GM12872 (cell line): ENCODE measurements at regions not wholly inside any gene's neighbourhood (a gene's known extent, or its start where the extent isn't known, plus 50 kb on each side); places are given as distances from the start of the nearest gene placed in this dataset.

Source experiments
- TF ChIP-seq, protein P1 (sequence below): IDR thresholded peaks from 3 replicates; pipeline ENCODE4 v1.5.1; 2011; ENCODE audit warnings: low read depth, mild to moderate bottlenecking, low read length, moderate library complexity; ENCODE audit not compliant: insufficient read depth

DNA sequence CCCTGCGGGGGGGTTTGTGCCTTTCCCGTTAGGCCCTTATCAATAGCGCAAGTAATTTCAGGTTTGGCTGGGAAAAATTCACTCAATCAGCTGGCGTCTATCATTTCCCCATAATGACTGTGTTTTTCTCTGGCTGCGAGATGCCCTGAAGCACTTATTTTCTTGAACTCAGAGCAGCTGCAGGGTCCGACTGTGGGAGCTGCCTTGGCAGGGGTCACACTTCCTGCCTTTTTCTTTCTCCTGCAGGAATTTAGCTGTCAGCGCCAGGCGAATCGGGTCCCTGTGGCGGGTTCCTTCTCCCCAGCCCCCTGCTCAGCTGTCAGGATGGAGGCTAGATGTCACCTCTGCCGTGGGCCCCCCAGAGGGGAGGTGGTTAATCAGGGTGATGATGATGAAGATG, 81.3 kb upstream of the HPCAL1 start:
- TF ChIP-seq, protein P1, sequence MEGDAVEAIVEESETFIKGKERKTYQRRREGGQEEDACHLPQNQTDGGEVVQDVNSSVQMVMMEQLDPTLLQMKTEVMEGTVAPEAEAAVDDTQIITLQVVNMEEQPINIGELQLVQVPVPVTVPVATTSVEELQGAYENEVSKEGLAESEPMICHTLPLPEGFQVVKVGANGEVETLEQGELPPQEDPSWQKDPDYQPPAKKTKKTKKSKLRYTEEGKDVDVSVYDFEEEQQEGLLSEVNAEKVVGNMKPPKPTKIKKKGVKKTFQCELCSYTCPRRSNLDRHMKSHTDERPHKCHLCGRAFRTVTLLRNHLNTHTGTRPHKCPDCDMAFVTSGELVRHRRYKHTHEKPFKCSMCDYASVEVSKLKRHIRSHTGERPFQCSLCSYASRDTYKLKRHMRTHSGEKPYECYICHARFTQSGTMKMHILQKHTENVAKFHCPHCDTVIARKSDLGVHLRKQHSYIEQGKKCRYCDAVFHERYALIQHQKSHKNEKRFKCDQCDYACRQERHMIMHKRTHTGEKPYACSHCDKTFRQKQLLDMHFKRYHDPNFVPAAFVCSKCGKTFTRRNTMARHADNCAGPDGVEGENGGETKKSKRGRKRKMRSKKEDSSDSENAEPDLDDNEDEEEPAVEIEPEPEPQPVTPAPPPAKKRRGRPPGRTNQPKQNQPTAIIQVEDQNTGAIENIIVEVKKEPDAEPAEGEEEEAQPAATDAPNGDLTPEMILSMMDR: no peak

DNA sequence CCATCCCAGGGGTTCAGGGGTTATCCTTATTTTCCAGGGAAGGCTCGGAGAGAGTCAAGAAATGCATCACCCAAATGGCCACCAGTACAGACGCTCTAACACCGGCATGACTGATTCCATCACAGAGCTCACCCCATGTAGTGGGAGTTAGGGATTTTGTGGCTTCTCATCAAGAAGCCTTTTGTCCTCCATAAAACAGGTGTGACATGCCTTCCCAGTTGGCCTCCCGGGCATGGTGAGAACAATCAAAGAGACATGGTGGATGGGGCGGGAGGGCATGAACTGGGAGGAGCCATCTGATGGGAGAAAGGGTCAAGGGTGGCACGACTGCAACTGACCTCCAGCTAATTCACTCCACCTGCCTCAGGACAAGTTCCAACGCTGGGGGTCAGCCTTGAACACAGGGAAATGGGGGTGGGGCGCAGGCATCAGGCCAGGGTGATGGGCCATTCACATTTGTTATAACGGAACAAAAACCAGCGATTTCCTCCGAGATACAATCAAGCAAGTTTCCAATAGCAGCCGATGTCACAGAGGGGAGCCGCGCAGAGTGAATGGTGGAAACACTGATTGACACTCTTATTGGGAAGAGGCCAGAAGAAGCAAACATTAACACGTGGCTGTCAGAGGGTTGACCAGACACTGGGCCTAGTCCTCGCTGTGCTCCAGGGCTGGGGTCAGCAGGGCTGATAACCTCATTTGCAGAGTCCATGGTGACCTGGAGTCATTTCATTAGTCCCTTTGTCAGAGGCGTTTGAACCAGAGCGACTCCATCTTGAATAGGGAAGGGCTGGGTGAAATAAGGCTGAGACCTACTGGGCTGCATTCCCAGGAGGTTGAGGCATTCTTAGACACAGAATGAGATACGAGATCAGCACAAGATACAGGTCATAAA, 80.5 kb upstream of the HPCAL1 start:
- TF ChIP-seq, protein P1: no peak

DNA sequence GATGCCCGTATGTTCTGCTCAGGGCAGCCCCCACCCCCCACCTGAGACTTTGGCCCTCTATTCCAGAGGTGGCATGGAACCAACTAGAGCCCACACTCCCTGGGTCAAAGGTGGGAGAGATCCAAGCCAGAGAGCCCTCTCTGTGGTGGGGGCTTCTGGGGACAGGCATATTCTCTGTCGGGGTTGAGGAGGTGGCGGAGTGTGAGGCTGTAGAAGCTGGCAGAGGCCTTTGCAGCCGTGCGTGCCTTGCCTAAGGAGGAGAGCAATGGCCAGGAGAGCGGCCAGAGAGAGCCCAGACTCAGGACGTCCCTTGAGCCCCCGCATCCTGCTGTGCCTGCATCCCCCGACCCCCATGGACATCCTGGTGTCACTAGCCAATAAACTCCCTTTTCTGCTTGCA, 79.2 kb upstream of the HPCAL1 start:
- TF ChIP-seq, protein P1: no peak

DNA sequence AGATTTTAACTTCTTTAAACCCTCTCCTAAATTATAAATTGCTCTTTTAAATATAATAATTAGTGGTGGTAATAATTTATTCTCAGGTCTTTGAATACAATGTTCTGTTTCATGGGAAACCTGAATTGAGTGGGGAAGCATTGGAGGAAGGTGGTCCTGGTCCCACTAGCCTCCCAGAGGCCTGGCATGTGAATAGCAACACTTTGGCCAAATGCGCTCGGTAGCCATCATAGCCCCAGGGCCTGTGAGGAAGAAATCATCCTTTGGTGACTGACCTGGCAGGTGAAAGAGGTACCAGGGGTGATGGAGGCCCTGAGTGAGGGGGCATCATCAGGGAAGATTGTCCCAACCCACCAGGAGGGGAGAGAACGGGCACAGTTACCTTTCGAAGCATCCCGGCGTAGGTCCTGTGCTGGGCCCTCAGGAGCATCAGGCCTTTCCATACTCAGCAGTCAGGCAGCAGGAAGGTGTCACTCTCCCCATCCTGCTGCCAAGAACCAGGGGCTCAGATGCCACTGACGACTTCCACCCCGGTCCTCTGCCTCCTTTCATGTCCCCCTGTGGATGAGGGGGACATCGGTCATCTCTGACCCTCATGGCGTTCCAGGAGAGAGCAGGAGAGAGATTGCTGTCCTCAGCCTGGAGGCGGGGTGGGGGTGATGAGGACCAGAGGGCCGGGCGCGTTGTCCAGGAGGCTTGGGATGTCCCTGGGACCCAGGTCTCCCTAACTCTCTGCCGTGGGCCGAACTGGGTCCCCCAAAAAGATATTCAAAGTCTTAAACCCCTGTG, 78.6 kb upstream of the HPCAL1 start:
- TF ChIP-seq, protein P1: no peak

DNA sequence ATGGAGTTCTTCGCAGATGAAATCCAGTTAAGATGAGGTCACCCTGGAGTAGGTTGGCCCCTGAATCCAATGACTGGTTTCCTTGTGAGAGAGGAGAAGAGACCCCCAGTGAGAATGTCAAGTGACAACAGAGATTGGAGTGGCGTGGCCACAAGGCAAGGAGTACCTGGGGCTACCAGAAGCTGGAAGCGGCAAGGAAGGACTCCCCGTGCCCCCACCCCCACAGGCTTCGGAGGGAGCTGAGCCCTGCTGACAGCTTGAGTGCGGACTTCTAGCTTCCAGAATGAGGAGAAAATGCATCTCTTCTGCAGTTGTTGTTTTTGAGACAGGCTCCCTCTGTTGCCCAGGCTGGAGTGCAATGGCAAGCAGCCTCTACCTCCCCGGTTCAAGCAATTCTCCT, 78.0 kb upstream of the HPCAL1 start:
- TF ChIP-seq, protein P1: no peak

DNA sequence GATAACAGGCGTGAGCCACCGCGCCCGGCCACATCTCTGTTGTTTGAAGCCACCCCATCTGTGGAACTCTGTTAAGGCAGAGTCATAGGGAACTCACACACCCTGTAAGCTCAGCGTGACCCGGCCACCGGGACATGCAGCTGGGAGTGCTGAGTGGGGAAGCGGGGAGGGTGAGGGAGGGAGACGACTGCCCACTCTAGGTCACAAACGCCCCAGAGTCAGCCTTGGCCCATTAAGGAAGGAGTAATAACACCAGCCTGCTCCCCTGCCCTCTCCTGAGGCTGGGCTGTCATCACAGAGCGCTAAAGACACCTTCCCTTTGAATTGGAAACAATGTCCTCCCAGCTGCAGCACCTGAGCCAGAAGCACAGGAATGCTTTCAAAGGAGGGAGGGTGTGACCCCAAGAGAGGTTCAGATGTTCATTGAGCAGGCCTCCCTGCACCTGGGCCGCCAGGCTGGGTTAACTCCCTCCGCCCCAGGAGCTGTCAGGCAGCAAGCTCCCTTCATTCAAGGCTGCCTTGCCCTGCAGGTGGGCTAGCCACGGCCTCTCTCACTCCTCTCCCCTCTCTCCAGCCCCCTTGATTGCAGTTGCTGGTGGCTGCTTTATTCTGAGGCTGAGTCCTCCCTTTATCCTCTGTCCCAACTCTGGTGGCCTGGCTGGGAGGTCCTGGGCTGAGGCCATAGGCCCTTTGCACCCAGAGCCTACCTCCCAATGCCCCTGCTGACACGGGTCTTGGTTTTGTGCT, 77.2 kb upstream of the HPCAL1 start:
- TF ChIP-seq, protein P1: no peak

DNA sequence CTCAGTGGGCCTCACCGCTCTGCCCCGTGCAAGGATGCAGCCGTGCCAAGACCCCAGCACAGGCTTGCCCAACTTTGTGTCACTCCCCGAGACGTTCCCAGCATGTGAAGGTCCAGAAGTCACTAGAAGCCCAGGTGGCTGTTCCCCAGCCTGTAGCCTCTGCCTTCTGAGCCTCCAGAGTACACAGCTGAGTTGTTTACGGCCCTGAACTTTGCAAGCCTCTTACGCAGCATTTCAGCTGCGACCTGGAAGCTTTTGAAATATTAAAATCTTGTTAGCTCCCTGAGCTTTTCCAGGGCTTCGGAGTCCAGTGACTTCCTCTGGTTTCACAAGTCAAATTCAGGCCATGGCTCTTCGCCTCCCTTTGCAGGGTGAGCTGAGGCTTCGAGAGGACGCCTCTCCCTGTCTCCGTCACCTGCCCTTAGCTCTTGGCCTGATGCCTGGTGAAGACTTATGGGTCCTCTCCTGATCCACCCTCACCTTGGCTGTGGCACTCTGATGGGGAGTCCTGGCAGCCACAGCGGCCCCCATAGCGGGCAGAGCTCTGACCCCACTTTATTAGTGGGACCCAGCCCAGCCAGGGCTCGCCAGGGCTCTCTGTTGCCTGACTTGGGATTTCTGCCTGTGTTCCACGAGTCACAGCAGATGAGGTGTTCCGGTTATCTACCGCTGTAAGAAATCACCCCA, 76.5 kb upstream of the HPCAL1 start:
- TF ChIP-seq, protein P1: no peak
